ENCODE measurements at regions not wholly inside any gene's neighbourhood (a gene's known extent, or its start where the extent isn't known, plus 50 kb on each side); places are given as distances from the start of the nearest gene placed in this dataset.

DNA sequence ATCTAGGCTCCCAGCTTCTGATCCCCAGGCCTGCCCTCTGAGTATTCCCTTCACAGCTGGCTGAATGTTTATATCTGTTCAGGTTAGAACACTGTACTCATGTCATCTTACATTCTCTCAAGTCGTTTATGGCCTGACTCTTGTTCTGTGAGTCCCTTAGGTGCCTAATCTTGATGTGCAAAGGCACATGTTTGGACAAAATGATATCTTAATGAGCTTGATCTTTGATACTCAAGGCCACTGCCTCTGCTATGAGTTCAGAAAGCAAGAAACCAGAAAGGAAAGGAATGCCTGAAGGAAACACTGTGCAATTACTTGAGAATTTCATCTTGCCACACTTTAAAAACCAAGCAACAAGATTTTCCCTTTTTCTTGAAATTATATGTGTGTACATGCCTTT is 391.8 kb upstream of the ZNF608 start:
- DNase-seq (ENCODE audit: low read depth in 3 of 3): no peak

DNA sequence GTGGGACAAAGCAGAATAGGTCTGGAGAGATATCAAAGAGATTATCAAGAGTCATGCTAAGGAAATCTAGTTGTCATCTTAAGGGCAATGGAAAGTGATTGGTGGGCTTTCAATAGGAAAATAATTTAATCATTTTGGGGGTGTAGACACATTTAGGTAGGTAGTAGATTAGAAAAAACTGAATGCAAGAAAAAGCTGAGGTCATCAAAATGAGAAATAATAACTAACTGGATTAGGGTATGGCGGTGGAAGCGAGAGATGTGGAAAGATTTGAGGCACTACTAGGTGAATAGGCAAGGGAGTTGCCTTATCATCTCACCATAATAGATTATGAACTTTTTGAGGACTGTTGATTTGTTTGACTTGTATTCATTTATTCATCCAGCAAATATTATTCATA is 393.2 kb upstream of the ZNF608 start:
- DNase-seq (ENCODE audit: low read depth in 3 of 3): no peak

DNA sequence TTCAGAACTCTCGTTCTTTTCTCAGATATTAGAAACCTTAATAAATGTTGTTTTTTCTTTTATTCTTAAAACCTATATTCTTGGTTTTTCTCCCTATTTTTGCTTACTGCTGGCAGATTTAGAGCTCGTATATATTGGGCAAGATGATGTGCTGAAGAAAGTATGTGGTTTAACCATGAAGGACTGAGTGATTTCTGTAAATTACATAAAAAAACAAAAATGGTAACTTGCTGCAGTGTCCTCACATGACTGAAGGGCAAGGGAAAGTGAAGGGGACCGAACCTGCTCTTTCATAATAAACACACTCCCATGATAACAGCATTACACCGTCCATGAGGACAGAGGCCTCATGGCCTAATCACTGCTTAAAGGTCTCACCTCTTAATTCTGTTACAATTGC is 393.8 kb upstream of the ZNF608 start:
- DNase-seq (ENCODE audit: low read depth in 3 of 3): no peak

DNA sequence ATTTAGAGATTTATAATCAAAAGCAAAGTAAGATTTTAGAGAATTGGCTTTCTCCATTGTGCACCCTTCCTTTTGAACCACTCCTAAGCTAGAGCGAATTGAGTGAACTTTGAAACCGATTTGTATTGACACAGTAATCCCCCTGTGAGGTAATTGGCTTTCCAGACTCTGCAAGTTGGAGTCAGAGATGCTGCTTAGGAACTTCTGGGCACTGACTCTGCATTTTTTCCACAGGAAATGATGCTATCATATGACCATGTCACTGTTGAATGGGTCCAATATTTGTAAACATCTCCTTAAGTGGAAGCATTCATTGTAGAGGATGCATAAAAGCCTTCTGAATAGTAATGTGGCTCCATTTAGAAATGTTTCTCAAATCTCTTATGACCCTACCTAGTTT is 394.4 kb upstream of the ZNF608 start:
- DNase-seq (ENCODE audit: low read depth in 3 of 3): no peak

DNA sequence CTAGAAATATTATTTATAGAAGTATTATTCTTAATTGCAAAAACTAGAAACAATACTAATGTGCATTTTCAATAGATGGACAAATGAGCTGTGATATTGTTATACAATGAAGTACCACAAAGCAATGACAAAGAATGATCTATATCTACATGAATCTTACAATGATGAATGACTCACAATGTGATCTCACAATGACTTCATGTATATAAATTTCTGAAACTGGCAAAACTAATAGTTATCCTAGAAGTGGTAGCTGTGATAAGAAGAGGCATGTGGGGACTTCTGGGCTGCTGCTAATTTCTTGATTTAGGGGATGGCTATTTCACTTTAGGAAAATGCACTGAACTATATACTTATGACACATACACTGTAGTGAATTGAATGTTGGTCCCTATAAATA is 396.0 kb upstream of the ZNF608 start:
- DNase-seq (ENCODE audit: low read depth in 3 of 3): no peak

DNA sequence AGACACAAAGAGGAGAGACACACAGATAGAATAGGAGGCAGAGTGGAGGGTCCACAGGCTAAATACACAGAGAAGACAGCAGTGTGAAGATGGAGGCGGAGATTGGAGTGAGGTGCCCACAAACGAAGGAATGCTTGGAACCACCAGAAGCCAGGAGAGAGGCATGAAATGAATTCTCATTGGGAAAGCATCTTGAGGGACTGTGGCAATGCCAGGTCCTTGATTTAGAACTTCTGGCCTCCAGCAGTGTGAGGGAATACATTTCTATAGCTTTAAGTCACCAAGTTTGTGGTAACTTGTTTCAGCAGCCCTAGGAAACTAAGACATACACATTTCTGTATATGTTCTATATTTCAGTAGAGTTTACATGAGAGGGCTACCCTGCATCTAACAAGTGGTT is 396.6 kb upstream of the ZNF608 start:
- DNase-seq (ENCODE audit: low read depth in 3 of 3): no peak

DNA sequence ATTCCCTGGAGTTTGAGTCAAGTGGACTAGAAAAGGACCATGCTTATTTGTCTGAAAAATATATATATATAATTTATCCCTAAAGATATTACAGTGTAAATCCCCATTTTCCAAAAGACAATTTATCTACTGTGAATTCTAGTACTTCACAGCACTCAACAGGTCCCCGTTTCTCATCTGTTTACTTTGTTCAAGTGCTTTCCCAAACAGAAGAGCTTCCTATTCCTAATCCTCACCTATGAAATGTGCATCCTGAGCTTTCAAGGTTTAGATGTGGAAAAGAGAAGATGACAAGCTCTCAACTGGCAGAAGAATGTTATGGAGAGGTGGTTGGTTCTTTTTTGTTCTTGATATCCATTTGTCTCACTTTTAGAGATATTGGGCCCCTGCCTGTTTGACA is 401.6 kb upstream of the ZNF608 start:
- DNase-seq (ENCODE audit: low read depth in 3 of 3): no peak

DNA sequence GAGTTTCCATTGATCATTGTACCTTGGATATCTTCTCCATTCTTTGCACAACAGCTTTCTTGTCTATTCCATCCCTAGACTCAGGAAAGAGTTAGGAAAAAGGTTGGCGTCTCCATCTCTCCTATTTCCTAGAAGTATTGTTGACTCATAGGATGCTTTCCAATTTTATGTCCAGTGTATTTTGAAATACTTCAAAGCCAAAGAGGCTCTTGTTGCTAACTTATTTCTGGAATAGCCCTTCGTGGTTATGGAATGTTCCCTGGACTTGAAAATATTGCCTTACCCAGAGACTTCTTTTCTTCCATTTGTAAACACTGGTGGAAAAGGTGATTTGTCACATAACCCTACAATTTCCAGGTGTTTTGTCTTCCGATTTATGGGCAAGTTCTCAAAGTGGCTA is 402.3 kb upstream of the ZNF608 start:
- DNase-seq (ENCODE audit: low read depth in 3 of 3): no peak

DNA sequence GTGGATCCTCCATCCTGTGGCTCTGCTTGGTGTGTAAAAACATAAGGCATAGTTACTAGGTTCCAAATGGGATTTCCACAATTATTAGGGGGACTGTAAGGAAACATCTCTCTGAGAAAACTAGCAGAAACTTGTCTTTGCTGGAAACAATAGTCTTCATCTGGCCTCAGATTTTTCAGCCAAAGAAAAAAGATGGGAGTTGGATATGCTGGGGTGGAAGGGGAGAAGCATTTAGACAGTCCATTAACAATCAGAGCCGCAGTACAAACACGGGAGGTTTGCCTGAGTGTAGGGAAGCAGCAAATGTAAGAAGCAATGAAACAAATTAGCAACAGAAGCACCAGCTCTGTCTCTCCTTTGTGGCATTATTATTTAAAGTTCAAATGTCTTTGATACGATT is 402.7 kb upstream of the ZNF608 start:
- no peak for DNase-seq (ENCODE audit: low read depth in 3 of 3)

DNA sequence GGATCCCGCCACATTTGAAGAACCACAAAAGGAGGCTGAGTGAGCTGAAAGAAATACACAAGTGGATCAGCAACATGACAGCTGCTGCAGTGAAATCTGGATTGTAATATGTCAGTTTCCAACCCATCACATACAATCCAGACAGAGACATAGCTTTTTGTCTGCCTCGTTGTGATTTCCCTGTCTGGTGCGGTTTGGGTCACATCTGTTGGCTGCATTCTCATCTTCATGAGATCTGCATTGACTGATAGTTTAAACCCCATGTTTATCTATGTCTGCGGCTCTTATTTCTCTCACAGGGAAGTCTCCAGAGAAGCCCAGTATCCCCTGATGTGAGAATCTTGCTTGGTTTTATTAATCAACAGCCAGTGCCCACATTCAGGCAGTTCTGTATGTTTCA is 403.1 kb upstream of the ZNF608 start:
- no peak for DNase-seq (ENCODE audit: low read depth in 3 of 3)

DNA sequence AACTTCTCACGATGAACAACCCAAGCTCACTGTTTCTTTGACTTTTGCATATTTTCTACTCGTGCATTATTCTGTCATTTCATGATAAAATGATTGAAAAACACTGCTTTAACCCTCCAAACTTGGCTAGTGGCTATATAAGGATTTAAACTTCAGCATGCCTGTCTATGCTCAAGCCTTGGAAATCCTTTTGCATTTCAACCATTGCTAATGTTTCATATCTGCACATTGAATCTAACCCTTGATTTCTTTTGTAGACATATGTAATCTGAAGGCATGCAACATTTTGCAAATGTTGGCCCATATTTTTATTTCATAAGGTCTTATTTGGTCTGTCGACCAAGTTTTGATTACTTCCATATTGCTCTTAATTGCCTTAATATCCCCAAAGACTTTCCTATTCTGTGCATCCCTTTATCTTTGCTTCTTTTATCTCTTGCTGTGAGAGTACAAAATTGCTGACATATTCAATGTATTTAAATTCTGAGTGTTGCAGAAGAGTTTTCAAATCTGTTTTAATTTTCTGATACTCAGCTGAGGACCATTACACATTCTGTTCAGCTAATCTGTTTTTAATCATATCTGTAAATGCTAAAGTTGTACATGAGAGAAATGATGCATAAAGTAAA is 403.7 kb upstream of the ZNF608 start:
- no peak for DNase-seq (ENCODE audit: low read depth in 3 of 3)

DNA sequence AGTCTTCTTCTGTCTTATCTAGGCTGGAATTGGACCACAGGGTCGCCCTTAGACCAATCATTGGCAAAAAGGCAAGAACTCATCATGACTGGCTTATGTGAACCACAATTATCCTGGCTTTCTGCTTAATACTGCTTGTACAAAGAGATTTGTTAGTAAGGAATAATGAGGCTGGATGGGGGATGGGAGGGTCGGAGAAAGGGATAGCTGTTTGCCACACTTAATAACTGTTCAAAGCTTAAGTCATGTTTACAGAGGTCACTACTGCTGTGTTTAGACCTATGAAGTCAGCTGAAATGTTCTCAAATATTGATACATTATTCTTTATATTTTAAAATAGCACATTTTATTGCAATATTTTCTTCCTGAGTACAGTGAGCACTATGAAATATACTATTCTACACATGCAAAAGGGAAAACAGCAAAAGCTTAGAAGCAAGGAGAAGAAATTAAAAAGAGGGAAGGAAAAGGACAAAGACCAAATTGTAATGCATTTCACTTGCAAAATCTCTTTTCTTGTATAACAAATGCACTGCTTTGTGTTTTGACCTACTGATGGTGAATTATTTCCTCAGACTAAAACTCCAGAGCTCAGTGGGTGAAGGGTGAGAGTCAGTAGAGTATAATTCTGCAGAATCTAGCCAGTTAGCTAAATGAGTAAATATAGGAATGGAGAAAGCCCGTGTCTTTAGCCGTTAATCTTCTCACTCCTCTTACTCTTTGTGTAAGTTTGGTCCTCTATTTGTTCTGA is 404.9 kb upstream of the ZNF608 start:
- DNase-seq (ENCODE audit: low read depth in 3 of 3): no peak

DNA sequence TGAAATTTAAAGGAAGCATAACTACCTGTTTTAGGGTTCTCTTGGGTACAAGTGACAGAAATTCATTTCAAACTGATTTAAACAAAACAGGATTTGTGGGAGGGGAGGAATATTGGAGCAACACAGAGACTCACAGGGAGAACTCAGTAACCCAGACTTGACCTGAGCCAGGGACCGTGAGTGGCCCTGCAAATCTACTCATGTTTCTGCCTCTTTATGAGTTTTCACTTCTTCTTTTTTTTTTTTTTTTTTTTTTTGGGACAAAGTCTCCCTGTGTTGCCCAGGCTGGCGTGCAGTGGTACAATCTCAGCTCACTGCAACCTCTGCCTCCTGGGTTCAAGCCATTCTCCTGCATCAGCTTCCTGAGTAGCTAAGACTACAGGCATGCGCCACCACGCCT is 405.6 kb upstream of the ZNF608 start:
- no peak for DNase-seq (ENCODE audit: low read depth in 3 of 3)

DNA sequence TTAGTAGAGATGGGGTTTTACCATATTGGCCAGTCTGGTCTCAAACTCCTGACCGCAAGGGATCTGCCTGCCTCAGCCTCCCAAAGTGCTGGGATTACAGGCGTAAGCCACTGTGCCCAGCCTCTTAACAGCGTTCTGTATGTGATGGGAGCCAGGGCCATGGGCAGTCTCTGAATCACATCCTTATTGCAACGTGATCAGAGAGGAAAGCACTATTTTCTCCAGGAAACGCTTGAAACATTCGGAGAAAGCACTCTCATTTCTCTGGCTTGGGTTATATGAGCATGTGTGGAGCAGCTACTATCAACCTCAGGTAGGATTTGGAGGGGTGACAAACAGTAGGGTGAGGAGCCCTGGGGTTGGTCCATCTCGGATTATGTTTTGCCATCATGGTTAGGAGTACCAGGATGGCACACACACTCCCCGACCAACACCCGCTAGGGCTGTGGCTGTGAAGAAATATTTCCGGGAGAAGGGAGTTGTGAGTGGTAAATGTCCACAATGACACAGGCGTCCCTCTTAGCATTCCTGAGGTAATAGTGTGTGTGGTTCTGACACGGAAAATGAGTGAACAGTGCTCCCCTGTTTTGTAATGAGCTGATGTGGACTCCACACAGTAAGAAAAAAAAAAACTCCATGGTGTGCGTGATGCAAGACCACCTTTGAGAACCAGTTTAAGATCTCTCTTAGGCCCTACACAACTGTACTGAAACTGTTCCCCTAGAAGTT is 406.2 kb upstream of the ZNF608 start:
- DNase-seq (ENCODE audit: low read depth in 3 of 3): no peak

DNA sequence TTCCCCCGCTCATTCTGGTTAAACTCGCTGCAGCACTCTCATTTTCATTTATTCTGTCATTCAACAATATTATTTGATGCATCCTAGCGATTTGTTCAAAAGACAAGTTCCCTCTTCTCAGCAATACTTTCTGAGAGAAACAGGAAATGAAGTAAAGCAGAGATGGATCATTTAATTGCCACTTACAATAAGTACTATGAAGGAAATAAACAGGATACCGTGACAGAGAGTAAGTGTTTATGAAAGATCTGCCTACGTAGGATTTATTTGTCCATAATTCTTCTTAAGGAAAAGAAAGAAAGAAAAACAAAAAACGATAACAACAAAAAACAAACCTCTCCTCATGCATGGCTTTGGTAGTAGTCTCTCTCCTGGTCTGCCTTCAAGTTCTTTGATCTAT is 406.8 kb upstream of the ZNF608 start:
- no peak for DNase-seq (ENCODE audit: low read depth in 3 of 3)

DNA sequence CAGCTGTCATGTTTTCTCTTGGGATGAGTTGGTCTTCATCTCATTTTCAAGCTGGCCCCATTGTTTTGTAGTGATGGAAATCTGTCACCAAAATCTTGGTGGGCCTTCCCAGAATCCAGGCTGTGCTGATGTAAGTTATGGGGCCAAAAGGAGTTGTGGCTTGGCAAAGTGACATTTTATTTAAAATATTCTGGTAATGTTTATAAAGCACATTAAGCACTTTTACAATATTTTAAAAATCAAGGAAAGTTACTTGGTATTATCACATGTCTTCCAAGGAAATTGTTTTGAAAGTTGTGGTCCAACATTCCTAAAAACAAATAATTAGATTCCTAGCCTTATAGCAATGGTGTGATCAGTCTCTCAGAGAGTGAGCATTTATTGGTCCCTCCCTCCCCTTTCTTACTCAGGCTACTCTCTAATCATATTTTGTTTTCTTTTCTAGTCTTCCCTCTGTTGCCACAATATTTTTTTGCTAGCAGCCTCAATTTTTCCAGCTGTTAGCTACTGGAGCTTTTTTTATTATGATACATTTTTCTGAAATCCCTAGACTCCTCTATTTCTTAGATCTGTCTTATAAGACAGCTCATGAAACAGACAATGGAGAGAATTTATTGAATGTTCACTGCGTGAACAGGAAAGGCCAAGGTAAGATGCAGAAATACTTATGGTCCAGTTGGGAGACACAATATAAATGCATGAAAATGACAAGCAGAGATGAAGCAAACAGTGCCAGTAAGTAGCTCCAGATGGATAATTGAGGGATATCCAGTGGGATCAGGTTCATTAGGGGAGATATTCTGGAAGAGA is 408.1 kb upstream of the ZNF608 start:
- DNase-seq (ENCODE audit: low read depth in 3 of 3): no peak

DNA sequence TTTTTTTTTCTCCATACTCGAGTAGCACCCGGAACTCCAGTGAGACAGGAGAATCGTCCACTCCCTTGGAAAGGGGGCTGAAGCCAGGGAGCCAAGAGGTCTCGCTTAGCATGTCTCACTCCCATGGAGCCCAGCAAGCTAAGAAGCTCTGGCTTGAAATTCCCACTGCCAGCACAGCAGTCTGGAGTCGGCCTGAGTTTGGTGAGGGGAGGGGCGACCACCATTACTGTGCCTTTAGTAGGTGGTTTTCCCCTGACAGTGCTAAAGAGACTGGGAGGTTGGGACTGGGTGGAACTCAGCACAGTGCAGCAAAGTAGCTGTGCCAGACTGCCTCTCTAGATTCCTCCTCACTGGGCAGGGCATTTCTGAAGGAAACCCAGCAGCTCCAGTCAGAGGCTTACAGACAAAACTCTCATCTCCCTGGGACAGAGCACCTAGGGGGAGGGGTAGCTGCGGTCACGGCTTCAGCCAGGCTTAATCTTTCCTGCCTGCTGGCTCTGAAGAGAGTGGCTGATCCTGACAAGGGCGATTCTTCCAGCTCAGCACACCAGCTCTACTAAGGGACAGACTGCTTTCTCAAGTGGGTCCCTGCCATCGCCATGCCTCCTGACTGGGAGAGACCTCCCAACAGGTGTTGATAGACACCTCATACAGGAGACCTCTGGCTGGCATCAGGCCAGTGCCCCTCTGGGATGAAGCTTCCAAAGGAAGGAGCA is 414.5 kb upstream of the ZNF608 start:
- no peak for DNase-seq (ENCODE audit: low read depth in 3 of 3)

DNA sequence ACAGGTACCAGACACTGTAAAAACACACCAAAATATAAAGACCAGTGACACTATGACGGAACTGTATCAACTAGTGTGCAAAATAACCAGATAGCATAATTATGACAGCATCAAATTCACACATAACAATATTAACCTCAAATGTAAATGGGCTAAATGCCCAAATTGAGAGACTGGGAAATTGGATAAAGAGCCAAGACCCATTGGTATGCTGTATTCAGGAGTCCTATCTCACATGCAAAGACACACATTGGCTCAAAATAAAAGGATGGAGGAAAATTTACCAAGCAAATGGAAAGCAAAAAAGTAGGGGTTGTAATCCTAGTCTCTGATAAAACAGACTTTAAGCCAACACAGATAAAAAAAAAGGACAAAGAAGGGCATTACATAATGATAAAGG is 416.3 kb upstream of the ZNF608 start:
- DNase-seq (ENCODE audit: low read depth in 3 of 3): no peak

DNA sequence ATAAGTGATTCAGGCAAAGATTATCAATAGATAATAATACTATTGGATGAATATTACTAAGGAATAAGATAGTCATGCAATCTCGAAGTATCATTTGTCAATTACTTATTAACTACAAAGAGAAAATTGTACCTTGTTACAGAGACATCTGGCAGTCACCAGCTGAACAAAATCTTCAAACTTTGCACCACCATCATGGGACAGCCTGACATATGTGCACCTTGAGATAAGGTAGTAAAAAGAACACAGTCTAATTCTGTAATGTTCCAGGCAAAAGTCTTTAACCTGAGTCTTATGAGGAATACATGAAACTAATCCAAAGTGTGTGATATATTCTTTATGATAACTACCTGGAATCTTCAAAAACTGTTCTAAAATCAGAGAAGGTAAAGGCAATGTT is 423.0 kb upstream of the ZNF608 start:
- no peak for DNase-seq (ENCODE audit: low read depth in 3 of 3)

DNA sequence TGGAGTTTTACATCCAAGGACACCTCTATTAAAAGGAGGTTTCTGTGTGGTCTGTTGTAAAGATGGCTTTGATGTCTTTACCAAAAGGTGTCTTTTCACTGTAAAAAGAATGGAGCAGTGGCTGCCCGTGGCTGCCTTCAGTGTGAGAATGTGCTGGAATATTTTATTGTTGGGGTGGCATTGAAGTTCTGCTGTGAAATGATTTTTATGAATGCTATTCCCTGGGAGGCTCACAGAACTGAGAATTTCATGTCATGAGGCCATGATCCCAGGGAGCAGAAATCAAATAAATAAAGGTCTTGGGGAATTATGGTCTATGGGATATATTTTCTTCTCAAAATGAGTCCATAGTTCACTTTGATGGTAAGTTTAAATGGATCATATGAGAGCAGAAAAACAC is 425.2 kb upstream of the ZNF608 start:
- no peak for DNase-seq (ENCODE audit: low read depth in 3 of 3)

DNA sequence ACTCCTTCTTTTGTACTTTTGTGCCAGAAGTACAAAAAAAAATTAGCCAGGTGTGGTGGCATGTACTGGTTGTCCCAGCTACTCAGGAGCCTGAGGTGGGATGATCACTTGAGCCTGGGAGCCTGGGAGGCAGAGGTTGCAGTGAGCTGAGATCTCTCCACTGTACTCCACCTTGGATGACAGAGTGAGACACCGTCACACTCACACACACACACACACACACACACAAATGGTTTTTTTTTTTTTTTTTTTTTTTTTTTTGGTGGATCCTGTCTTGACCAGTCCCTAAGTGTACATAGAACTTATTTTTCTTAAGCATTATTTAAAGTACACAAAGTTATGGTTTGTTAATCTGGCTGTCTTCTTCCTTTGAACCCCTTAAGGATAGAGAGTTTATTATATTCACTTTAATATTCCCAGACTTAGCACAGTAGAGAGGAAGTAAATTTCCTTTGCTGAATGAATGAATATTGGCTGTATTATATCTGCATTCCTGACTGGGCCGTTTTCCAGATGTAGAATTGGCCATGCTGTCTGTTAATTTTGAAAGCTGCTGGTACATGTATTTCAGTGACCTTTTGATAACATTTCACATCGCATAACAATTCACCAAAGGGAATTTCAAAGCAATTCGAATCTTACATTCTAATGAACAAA is 429.0 kb upstream of the ZNF608 start:
- DNase-seq (ENCODE audit: low read depth in 3 of 3): no peak

Data from stimulated activated CD4-positive, alpha-beta T cell treated with anti-CD3 and anti-CD28 coated beads, TNF-alpha, amount 100 ng/mL, for 48 hours (primary cell).